SIG-M5 treated with dmso at 0.1 percent for 504 hours (cell line): ENCODE measurements at regions not wholly inside any gene's neighbourhood (a gene's known extent, or its start where the extent isn't known, plus 50 kb on each side); places are given as distances from the start of the nearest gene placed in this dataset.
"Not testable (repeated sequence)": the region's sequence is repeated elsewhere in the genome, so short reads cannot be mapped to it uniquely, and the experiment has no call there.

Source experiments
- DNase-seq: peaks from one replicate; lab custom pipeline; 2025; ENCODE audit not compliant: unreplicated experiment; lab: John Stamatoyannopoulos, UW

DNA sequence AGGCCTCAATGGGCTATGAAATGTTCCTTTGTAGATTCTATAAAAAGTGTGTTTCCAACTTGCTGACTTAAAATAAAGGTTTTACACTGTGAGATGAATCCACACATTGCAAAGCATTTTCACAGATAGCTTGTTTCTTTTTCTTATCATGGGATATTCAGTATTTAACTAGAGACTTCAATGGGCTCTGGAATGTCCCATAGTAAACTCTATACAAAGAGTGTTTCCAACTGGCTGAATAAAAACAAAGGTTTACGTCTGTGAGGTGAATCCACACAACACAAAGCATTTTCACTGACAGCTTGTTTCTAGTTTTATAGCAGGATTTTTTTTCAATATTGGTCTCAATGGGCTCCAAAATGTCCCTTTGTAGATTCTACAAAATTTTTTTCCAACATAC lies 550.1 kb downstream of the KCNJ18 start:
- no peak for DNase-seq

DNA sequence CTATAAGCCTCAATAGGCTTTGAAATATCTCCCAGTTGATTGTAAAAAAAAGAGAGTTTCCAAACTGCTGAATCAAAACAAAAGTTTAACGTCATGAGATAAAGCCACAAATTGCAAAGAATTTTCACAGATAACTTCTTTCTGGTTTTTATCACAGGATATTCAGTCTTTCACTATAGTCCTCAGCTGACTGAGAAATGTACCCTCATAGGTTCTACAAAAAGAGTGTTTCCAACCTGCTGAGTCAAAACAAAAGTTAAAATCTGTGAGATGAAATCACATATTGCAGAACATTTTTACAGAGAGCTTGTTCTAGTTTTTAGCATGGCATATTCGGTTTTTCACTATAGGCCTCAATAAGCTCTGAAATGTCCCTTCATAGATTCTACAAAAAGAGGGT lies 559.2 kb downstream of the KCNJ18 start:
- DNase-seq = no peak

DNA sequence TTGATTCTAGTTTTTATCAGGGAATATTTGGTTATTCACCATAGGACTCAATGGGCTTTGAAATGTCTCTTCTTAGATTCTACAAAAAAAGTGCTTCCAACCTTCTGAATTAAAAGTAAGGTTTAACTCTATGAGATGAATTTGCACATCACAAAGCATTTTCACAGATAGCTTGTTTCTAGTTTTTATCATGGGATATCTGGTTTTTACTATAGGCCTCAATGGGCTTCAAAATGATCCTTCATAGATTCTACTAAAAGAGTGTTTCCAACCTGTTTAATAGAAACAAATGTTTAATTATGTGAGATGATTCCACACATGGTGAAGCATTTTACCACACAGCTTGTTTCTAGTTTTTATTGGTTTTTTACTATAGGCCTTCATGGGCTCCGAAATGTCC lies 560.7 kb downstream of the KCNJ18 start:
- DNase-seq = no peak

DNA sequence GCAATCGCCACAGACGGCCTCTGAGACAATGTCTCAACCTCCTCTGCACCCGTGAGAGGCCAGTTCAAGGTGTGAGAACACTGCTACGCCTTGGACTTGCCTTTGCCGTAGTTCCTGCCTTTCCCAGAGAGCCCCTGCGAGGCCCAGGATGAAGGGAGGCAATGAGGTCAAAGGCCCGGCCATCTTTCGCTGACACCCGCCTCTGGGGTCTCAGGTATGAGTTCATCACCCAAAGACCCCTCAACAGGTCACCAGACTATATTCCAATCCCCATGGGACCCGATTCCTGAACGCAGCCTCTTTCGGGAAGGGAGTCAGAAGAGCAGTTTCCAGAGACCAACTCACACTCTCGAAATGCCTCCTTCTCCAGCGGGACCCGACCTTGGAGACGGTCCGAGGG lies 573.5 kb downstream of the KCNJ18 start:
- DNase-seq = no peak

DNA sequence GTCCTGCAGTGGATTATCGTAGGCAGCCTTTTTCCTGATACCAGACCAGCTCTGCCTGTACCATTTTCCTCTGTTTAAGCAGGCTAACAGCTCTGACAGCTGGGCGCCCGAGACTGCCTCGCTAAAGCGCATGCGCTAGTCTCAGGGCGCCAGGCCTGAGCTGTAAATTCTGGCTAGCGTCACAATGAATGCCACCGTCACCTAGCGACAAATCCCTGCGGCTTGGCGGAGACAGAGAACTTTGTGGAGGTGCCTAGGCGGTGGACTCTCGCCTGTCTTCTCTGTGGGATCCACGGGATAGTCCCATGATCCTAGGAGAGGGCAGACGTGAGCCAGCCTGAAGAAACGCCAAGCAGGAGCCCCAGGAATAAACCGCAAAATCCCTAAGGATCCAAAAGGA lies 573.9 kb downstream of the KCNJ18 start:
- no peak for DNase-seq

DNA sequence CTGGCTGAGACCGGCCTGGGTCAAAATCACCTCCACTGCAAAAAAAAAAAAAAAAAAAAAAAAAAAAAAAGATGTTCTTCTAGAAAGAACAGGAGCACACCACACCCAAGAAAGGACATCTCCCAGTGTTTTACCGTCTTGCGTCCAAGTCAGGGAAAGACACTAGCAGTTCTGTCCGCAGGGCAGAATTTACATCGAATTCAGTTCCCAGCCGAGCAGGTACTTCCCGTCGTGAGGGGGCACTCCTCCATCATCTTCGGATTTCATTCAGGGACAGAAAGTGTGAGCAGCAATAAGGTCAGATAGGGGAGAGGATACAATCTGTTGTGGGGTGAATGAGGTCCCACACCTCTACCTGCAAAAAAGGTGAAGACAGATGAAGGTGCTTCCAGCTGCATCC lies 574.7 kb downstream of the KCNJ18 start:
- DNase-seq = no peak

DNA sequence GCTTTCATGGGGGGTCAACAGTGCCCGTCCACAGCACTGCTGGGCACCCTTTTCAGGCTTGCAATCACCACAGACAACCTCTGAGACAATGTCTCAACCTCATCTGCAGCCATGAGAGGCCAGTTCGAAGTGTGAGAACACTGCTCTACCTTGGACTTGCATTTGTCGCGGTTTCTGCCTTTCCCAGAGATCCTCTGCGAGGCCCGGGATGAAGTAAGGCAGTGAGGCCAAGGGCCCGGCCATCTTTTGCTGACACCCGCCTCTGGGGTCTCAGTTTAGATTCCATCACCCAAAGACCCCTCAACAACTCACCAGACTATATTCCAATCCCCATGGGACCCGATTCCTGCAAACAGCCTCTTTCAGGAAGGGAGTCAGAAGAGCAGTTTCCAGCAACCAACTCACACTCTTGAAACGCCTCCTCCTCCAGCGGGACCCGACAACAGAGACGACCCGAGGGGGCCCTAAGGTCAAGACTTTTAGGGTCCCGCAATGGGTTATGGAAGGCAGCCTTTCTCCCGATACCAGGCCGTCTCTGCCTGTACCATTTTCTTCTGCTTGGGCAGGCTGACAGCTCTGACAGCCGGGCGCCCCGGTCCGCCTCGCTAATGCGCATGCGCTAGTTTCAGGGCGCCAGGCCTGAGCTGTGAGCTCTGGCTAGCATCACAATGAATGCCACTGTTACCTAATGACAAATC lies 576.0 kb downstream of the KCNJ18 start:
- DNase-seq = no peak

DNA sequence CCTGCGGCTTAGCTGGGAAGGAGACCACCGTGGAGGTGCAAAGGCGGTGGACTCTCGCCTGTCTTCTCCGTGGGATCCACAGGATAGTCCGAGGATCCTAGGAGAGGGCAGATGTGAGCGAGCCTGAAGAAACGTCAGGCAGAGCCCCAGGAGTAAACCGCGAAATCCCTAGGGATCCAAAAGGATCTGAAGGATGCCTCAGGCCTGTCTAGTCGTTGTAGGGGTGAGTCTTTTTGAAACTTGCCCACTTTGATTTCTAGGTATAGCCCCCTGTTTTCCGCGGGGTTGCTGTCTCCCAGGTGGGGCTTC lies 576.5 kb downstream of the KCNJ18 start:
- DNase-seq = no peak

DNA sequence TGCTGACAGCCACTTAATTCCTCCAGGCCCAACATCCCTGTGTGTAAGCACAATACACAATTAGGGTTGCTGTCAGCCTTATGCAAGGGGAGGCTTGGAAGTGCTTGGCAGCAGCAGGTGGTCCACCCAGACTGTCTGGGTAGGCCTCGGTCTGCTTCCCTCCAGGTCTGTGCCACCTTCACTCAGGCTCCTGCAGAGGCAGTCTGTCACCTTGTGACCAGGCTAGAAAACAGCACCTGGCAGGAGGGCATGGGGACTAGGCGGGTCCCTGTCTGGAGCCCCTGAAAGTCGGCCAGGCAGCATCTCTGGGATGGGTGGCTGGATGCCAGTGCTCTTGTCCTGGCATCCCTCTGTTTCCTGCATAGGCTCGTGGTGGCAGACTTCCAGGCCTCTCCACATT lies 578.1 kb downstream of the KCNJ18 start:
- no peak for DNase-seq

DNA sequence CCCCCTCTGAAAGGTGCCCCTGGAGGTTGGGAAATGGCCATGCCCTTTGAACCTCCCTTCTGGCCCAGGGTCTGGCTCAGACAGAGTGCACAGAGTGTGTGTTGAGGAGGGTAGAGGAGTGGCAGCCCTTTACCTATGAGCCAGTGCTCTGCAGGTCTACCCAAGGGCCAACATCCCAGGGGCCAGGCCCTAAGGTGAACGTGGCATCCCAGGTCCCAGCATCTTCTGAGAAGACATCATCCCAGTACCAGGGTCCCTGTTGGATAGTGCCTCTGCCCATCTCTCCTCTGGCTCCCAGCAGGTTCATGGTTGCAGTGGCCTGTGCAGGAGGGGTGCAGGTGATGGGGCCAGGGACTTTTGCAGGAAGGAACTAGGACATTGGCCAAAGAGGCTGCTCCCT lies 578.5 kb downstream of the KCNJ18 start:
- not testable (repeated sequence) for DNase-seq

DNA sequence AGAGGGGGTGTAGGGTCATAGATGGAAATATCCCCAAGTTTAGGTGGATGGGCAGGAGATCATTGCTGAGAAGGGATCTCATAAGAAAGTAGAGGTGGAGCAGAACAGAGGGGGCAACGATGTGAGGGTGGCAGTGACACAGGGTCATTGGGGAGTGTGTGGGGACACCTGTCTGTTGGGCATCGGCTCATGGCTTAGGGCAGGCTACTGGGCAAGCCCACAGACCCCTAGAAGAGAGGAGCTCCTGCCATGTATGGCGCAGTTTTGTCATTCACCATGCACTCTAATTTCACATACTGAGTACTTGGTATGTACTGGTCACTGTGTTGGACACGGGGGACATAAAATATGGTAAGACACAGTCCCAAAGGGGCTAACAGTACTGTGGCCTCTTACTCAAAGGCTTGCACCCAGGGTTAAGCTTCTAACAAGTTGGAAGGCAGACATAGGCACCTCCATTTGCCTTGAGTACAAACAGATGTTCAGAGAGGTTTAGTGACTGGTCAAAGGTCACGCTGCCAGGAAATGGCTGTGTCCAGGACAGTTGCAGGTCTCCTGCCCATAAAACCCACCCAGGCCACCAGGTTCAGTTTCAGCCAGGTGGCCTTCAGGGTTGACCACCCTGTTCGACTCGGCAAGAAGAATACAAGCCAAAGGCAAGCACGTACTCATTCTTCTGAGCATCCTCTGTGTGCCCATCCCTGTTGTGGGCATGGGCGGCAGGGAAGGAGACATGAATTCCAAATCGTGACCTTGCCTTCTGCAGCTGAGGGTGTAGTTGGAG lies 580.2 kb downstream of the KCNJ18 start:
- DNase-seq = no peak

DNA sequence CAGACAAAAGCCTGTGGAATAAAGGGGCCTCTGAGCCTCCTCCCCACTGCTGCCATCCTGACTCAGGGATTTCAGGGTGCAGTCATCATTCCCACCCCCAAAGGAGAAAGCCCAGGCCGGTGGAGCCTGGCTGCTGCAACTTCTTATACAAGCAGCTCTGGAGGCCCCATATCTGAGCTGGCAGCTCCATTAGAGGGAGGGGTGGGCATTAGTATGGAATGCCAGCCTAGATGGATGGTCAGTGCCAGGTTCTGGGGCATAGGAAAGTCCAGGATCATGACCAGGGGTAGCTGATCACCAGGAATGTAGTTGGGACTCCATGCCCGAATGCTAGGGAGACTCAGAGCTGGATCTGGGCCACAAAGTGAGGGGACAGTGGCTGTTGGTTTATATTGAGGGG lies 581.0 kb downstream of the KCNJ18 start:
- no peak for DNase-seq

DNA sequence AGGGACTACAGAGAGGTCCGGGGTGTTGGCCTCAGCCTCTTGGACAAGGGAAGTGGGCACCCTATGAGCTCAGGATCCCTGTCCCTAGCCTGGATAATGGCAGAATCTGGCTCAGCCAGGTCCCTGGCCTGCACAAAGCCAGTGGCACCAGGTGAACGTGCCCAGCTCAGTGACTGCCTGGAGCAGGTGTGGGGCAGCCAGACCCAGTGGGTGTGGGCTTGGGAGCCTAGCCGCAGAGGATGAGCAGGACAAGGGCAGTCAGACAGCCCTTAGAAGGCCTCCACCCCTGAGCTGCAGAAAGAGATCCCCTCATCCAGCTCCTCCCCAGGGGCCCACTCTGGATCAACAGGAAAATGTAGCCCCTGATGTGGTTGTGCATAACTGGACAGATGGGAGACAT lies 585.3 kb downstream of the KCNJ18 start:
- DNase-seq = no peak

DNA sequence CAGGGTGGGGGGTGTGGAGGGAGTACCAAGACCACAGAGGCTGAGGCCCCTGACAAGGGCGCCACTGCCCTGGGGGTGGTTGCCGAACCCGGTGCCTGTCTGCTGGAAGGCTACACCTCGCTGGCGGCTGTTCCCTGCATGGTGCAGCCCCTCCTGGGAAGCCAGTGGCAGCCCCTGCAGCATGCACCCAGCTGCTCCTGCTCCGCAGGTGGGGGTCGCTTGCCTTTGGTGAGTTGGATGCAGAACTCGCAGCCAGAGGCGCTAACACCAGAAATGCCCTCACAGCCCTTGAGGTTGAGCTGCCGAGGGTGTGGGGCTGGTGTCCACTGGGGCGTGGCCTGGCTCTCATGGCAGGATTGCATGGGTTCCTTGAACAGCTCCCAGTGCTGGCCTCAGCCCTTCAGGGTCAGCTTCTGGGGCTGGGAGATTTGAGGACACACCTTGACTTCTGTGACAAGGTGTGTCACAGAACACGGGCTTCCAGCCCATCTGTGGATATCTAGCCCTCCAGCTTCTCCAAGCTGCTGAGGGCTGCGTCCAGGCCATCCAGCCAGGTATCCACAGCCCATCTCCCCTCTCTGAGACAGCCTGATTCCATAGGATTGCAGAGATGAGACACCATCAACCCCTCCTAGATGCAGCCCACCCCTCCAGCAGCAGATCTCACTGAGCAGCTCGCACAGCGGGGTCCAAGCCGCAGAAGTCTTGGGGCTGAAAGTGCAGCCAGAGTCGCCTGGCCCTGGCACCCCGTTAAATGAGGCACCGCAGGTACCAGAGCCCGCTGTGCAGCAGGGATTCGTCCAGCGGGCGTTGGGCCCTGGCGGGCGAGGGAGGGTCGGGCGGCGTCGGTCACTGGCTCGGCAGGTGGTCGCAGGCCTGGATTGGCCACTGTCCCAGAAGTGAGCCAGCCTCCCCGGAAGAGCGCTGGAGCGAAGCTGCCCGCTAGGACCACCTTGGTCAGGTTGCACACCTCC lies 586.3 kb downstream of the KCNJ18 start:
- DNase-seq = no peak

DNA sequence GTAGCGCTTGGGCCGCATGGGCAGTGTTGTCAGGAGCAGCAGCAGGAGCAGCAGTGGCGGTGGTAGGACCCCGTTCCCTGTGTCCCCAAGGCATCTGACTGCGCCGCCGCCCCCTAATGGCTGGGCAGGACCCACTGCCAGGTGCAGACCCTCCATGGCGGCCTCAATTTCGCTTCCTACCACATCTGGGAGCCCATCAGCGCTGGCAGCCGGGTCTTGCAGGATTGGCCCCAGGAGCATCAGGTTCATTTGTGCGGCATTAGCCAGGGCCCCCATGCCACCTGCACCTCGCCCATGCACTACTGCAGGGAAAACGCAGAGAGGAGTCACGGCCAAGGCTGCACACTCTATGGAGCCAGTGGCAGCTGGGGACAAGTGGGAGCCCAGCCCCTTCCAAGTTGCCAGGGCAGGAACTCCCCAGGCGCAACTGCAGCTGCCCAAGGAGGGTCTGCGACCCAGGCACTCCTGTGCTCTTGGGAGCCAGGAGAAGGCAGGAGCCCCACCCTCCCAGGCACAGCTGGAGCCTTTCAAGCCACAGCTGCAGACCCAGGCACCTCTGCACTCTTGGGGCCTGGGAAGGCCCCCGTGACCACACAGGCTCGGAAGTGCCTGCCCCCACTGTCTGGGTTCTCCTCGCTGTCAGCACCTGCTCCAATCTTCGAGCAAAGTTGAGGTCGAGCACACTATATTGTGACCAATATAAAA lies 594.2 kb downstream of the KCNJ18 start:
- no peak for DNase-seq

DNA sequence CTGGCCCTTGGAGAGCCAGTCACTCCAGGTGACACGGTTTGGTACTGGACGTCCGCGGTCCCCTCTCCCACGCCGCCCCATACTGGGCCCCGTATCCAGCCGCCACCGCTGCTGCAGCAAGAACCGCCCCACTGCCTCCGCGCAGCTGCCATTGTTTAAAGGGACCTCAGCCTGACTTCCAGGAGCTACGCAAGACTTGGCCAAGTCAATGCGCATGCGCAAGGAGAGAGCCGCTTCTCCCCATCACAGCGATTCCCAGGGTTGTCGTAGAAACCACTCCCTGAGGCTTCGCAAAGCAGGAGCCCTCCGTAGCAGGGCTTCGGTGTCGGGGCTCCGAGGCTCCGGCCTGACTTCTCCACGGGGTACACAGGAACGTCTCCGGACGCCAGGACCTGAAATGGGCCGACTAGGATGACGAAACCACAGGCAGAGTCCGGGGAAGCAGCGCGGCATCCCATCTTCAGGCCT lies 606.2 kb downstream of the KCNJ18 start:
- not testable (repeated sequence) for DNase-seq

DNA sequence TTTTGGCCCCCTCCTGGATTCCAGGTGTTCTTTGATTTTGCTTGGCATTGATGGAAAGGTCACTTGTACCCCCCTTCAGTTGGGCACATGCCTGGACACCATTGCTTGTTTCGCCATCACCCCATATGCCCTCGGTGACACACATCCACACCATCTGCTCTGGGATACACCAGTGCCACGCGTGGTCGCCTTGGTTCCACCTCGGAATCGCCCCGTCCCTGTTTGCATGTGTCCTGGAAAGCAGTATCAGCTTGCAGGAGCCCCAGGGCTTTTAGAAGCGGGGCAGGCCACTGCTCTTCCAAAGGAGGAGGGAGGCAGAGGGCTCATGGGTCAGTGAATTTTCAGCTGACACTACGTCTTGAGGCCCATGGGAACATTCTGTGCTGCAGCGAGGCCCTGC lies 607.9 kb downstream of the KCNJ18 start:
- DNase-seq = no peak

DNA sequence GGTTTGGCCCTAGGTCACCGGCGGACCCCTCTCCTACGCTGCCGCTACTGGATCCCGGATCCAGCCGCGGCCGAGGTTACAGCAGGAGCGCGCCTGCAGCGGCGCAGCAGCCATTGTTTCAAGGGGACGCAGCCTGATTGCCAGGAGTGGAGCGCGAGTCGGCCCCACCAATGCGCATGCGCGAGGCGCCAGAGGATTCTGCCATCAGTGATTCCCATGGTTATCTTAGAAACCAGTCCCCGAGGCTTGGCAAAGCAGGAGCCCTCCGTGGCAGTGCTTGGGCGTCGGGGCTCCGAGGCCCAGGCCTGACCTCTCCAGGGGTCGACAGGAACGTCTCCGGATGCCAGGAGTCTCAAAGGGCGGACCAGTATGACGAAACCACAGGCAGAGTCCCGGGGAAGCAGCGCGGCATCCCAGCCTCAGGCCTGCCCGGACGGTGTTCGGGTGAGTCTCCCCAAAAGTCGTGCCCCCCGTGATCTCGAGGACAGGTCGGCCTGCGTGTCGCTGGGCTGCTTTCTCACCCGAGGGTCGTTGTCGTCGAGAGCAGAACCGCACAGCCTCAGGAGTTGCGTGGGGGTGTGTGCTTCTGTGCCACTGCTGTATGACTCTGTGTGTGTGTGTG lies 608.5 kb downstream of the KCNJ18 start:
- no peak for DNase-seq

DNA sequence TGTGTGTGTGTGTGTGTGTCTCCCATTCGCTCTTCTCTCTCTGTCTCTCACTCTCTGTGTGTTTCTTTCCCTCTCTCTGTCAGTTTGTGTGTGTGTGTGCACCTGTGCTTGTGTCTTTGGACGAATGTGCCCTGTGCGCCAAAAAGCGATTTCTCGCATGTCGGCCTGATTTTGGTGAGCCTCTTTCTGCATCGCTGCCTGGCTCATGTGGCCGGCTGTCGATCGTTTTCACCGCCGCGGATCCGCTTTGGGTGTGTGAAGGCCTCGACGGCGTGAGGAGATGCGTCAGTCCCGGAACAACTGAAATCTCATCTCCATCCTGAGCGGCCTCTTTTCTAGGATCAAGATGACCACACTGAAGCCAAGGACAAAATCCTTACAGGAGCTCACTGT lies 609.0 kb downstream of the KCNJ18 start:
- no peak for DNase-seq

DNA sequence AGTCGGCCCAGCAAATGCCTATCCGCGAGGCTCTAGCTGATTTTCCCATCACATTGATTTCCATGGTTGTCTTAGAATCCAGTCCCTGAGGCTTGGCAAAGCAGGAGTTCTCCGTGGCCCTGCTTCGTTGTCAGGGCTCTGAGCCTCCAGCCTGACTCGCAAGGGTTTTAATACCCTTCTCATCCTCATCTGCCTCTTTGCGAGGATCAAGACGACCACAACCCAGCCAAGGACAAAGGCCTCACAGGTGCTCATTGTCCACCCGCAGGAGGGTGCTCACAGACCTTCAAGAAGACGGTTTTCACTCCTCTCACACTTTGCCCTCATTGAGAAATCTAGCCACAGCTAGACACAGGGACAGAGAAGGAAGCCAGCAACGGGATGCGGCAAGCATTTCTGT lies 610.8 kb downstream of the KCNJ18 start:
- DNase-seq = no peak

DNA sequence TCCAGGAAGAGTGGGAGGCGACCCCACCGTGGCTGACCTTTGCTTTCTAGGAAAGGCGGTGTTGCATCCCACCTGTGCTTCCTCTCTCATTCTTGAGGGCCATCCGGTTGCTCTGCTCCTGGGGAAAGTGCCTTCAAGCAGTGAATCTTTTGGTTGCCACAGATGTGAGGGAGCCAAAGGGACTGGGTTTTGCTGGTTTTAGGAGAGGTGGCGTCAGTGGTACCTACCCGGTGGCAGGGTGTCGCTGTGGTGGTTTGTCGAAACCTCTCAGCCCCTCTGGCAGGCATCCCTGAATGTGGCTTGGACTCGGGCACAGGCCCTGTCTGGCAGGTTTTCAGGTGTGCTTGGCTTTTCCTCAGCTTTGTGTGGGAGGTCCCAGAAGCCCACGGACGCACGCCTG lies 611.5 kb downstream of the KCNJ18 start:
- DNase-seq = no peak
